SH-SY5Y (cell line): ENCODE measurements at regions not wholly inside any gene's neighbourhood (a gene's known extent, or its start where the extent isn't known, plus 50 kb on each side); places are given as distances from the start of the nearest gene placed in this dataset.

Experiments used
- GATA2 ChIP-seq: IDR thresholded peaks from 2 replicates; pipeline ENCODE4 v1.6.1; 2011; ENCODE audit warnings: mild to moderate bottlenecking, low read depth, low read length
- GATA3 ChIP-seq: IDR thresholded peaks from 2 replicates; pipeline ENCODE4 v1.6.1; 2011; ENCODE audit warnings: low read depth, mild to moderate bottlenecking, low read length, moderate library complexity

DNA sequence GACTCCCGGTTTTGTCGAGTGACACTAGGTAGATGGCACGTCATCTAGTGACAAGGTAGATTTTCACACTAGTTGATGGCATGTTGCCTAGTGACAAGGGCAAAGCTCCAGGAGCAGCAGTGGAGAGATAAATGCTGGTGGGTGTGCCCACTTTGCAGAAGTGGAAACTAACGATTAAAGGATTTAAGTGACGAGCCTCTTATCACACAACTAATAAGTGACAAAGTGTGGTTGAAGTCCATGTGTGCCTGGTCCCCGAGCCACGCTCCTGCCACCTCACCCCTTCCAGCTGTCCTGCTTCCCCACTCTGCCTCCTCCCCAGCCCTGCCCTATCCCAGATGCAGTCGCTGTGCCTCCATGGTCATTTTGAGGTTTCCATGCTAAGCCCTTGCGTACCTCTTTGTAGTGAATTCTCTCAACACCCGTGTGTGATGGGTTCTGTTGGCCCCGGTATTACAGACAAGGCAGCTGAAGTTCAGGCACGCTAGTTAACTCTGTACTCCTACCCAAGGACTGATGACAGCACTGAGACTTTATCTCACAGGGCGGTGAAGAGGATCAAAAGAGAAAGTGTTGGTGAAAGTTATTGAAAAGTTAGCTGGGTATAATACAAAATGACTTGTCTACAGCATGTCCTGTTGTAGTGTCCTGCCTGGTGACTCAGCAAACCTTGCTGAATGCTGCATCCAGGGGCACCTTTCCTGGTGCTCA lies 113.4 kb upstream of the GLI2 start:
- no peak for TF ChIP-seq GATA2
- no peak for TF ChIP-seq GATA3
